Vagina (tissue), 2 donors: ENCODE measurements at regions not wholly inside any gene's neighbourhood (a gene's known extent, or its start where the extent isn't known, plus 50 kb on each side); places are given as distances from the start of the nearest gene placed in this dataset.

Experiments
- DNase-seq, 2 donors: peaks; one replicate each; pipeline ENCODE4 v3.0.0-alpha.2; 2017; ENCODE audit errors: extremely low spot score in 2 of 2
- H3K27ac ChIP-seq: fragments of 200-600 bp; sonication (generic); one replicate; pipeline ENCODE4 v1.5.1; 2019
- H3K27me3 ChIP-seq: fragments of 200-600 bp; sonication (generic); one replicate; pipeline ENCODE4 v1.5.1; 2019
- H3K36me3 ChIP-seq, 2 donors: fragments of 200-600 bp; sonication (generic); one replicate each; pipeline ENCODE4 v1.5.1; 2017 to 2019
- H3K4me1 ChIP-seq: fragments of 200-600 bp; sonication (generic); one replicate; pipeline ENCODE4 v1.5.1; 2019
- H3K4me3 ChIP-seq, 2 donors: fragments of 200-600 bp; sonication (generic); 1 replicate in 1 of 2; 2 replicates in 1 of 2; pipeline ENCODE4 v1.5.1; 2016 to 2019
- H3K9me3 ChIP-seq: fragments of 200-600 bp; sonication (generic); one replicate; pipeline ENCODE4 v1.5.1; 2019
- POLR2A ChIP-seq, 2 donors: fragments of 450-650 bp; IDR thresholded peaks; one replicate each; pipeline ENCODE4 v1.6.1; 2017; ENCODE audit warnings: antibody characterized with exemption in 2 of 2, mild to moderate bottlenecking in 2 of 2, moderate library complexity in 2 of 2
- POLR2AphosphoS5 ChIP-seq, 2 donors: sonication (generic); formaldehyde crosslinking; IDR thresholded peaks; one replicate each; pipeline ENCODE4 v1.9.0; 2017; ENCODE audit warnings: antibody characterized with exemption in 2 of 2, mild to moderate bottlenecking in 2 of 2, low read depth in 1 of 2; ENCODE audit not compliant: insufficient read depth in 1 of 2
- intact Hi-C: fragments of 100-400 bp; cut with DNase I; formaldehyde crosslinking; loops from one replicate; pipeline ENCODE4 v1.15.1; 2023
- TF ChIP-seq, protein P1 (sequence below), 3 experiments: fragments of 450-650 bp in 2 of 3; fragments of 200-600 bp in 1 of 3; sonication (generic) in 1 of 3; IDR thresholded peaks; one replicate each; pipeline ENCODE4 v1.5.1; 2017 to 2019; ENCODE audit warnings: antibody characterized with exemption in 3 of 3, mild to moderate bottlenecking in 2 of 3, moderate library complexity in 2 of 3

DNA sequence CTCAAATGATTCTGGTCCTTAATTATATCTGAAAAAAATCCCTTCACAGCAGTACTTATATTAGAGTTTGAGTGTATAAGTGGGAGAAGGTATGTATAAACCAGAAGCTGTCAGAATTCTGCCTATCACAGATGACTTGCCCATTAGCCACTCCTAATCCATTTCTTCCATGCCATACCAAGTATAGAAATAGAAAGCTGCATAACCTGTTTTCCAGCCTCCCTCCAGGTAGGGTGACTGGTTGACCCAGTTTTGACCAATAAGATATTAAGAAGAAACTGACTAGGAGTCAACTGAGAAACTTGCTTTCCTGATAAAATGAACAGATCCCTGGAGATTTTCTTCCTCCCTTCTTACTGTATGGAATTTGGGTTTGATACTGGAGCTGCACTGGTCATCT, 112.2 kb upstream of the GRIK2 start:
- no peak overlapping the region for H3K4me3 ChIP-seq
- H3K27ac ChIP-seq, result no peak overlapping the region
- no peaks in the 10 kb centered on the region for H3K9me3 ChIP-seq
- H3K36me3 ChIP-seq, result no peaks in the 10 kb centered on the region
- H3K27me3 ChIP-seq, result no peaks in the 10 kb centered on the region
- TF ChIP-seq, protein P1, sequence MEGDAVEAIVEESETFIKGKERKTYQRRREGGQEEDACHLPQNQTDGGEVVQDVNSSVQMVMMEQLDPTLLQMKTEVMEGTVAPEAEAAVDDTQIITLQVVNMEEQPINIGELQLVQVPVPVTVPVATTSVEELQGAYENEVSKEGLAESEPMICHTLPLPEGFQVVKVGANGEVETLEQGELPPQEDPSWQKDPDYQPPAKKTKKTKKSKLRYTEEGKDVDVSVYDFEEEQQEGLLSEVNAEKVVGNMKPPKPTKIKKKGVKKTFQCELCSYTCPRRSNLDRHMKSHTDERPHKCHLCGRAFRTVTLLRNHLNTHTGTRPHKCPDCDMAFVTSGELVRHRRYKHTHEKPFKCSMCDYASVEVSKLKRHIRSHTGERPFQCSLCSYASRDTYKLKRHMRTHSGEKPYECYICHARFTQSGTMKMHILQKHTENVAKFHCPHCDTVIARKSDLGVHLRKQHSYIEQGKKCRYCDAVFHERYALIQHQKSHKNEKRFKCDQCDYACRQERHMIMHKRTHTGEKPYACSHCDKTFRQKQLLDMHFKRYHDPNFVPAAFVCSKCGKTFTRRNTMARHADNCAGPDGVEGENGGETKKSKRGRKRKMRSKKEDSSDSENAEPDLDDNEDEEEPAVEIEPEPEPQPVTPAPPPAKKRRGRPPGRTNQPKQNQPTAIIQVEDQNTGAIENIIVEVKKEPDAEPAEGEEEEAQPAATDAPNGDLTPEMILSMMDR (IDR thresholded peaks at IDR 0.05), result no peak
- TF ChIP-seq POLR2A (IDR thresholded peaks at IDR 0.05) (no peak), POLR2AphosphoS5 (IDR thresholded peaks at IDR 0.05; ENCODE audit: insufficient read depth in 1 of 2, low read depth in 1 of 2) (no peak)
- intact Hi-C loops, result no loop called here
- no peaks in the 10 kb centered on the region for H3K4me1 ChIP-seq
- DNase-seq, result no peak

DNA sequence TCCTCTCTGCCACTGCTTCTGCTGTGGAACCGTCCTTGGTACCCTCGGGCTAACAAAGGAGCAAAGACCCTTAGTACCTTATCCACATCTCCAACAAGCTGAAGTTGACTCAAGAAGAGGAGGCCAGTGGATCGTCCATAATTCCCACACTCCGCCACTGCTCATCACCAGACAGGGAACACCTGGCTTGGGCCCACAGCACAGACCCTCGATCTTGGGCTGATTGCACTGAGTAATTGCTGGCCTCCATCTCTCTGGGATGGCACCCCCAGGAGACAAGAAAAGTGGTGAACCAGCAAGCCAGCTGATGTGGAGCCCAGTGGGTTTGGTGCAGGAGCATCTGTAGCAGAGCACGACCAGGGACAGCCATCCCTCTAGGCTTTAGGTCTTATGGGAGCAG, 109.4 kb upstream of the GRIK2 start:
- no peak overlapping the region for H3K27ac ChIP-seq
- no peaks in the 10 kb centered on the region for H3K27me3 ChIP-seq
- intact Hi-C loops, result no loop called here
- no peak for DNase-seq
- no peaks in the 10 kb centered on the region for H3K4me1 ChIP-seq
- no peaks in the 10 kb centered on the region for H3K9me3 ChIP-seq
- no peaks in the 10 kb centered on the region for H3K36me3 ChIP-seq
- H3K4me3 ChIP-seq, result no peak overlapping the region
- no peak for TF ChIP-seq POLR2A (IDR thresholded peaks at IDR 0.05)
- TF ChIP-seq POLR2AphosphoS5 (IDR thresholded peaks at IDR 0.05; ENCODE audit: insufficient read depth in 1 of 2, low read depth in 1 of 2), result no peak
- TF ChIP-seq, protein P1 (IDR thresholded peaks at IDR 0.05), result no peak

DNA sequence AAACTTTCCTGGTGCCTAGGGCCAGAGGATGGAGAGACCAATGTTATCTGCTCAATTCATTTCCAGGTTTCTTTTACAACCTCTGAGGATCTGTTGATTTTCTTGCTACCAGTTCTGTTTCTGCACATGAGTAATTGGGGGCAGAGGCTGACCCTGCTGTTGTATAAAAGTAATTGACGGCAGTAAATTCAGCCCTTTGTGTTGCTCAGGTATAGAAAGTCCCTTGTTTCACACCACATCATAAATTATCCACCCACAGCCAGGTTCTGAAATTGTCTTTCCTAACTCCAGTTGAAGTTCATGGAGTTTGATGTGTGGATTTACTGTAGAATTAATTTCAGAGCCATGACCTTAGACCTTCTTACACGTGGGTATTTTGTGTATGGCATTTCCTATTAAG, 107.4 kb upstream of the GRIK2 start:
- H3K27ac ChIP-seq, result no peak overlapping the region
- intact Hi-C loops, result no loop called here

DNA sequence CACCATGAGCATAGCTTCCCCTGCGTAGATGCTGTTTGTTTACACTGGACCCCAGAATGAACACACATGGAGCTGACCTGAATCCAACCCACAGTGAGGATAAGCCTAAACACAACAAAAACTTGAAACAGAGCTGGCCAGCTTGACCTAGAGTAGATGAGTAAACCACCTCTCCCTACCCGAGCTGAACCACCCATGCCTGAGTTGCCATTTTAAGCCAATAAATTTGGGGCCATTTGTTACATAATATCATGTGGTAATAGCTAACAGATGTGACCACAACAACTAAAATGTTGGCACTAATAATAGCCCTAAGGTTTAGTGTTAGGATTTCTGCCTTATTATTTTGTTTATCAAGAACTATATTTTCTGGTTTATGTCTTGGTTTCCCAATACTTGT, 103.2 kb upstream of the GRIK2 start:
- intact Hi-C loops, result no loop called here
- Histone ChIP-seq H3K27ac (no peak overlapping the region), H3K4me3 (no peak overlapping the region), H3K9me3 (no peaks in the 10 kb centered on the region), H3K4me1 (no peaks in the 10 kb centered on the region), H3K27me3 (no peaks in the 10 kb centered on the region), H3K36me3 (no peaks in the 10 kb centered on the region)
- no peak for DNase-seq
- TF ChIP-seq POLR2AphosphoS5 (IDR thresholded peaks at IDR 0.05; ENCODE audit: insufficient read depth in 1 of 2, low read depth in 1 of 2) (no peak), POLR2A (IDR thresholded peaks at IDR 0.05) (no peak)
- TF ChIP-seq, protein P1 (IDR thresholded peaks at IDR 0.05), result no peak

More for the DNA sequence above, 107.4 kb upstream of the GRIK2 start:
- Histone ChIP-seq H3K4me3 (no peak overlapping the region), H3K4me1 (no peaks in the 10 kb centered on the region), H3K9me3 (no peaks in the 10 kb centered on the region), H3K36me3 (no peaks in the 10 kb centered on the region), H3K27me3 (no peaks in the 10 kb centered on the region)
- TF ChIP-seq POLR2A (IDR thresholded peaks at IDR 0.05) (no peak), POLR2AphosphoS5 (IDR thresholded peaks at IDR 0.05; ENCODE audit: insufficient read depth in 1 of 2, low read depth in 1 of 2) (no peak)
- TF ChIP-seq, protein P1 (IDR thresholded peaks at IDR 0.05), result no peak
- no peak for DNase-seq

DNA sequence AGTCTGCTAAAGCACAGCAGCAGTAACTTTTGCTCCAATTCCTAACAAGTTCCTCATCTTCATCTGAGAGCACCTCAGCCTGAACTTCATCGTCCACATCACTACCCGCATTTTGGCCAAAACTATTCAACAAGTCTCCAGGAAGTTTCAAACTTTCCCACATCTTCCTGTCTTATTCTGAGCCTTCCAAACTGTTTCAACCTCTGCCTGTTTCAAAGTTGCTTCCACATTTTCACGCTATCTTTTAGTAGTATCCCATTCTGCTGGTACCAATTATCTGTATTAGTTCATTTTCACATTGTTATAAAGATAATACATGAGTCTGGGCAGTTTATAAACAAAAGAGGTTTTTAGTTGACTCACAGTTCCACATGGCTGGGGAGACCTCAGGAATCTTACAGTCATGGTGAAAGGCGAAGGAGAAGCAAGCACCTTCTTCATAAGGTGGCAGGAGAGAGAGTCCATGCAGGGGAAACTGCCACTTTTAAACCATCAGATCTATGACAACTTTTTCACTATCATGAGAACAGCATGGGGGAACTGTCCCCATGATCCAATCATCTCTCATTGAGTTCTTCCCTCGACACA, 99.4 kb upstream of the GRIK2 start:
- DNase-seq, result no peak
- no peaks in the 10 kb centered on the region for H3K4me1 ChIP-seq
- no peak overlapping the region for H3K27ac ChIP-seq
- H3K9me3 ChIP-seq, result no peaks in the 10 kb centered on the region
- H3K27me3 ChIP-seq, result no peaks in the 10 kb centered on the region
- no peaks in the 10 kb centered on the region for H3K36me3 ChIP-seq
- intact Hi-C loops, result no loop called here
- TF ChIP-seq, protein P1 (IDR thresholded peaks at IDR 0.05), result no peak
- no peak for TF ChIP-seq POLR2A (IDR thresholded peaks at IDR 0.05)
- no peak for TF ChIP-seq POLR2AphosphoS5 (IDR thresholded peaks at IDR 0.05; ENCODE audit: insufficient read depth in 1 of 2, low read depth in 1 of 2)
- H3K4me3 ChIP-seq, result no peak overlapping the region
